ENCODE measurements at regions not wholly inside any gene's neighbourhood (a gene's known extent, or its start where the extent isn't known, plus 50 kb on each side); places are given as distances from the start of the nearest gene placed in this dataset.

DNA sequence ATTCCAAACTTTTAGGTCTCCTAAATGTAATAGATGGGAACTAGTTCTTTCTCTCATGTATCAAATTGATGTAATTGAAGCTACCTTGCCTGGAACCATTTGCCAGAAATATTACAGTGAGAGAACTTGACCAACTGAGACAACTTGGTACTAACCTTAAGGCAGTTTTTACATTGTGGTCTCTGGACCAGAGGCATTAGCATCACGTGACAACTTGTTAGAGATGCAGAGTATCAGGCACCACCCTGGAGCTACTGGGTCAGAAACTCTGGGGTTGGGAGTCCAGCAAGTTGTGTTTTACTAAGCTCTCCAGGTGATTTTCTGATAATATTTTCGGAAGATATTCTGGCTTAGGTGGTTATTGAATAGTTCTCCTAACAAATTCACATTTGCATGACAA is 982.1 kb upstream of the SLC35B3 start:
- WGBS: 62% methylated on average over 2 of the region's 2 CpGs
- Histone ChIP-seq H3K9me3 (ENCODE audit: control insufficient read depth in 4 of 4, low read length in 3 of 4) (no peaks in the 10 kb centered on the region), H3K27ac (ENCODE audit: low read depth in 1 of 2, low read length in 2 of 2) (no peak overlapping the region), H3K9ac (ENCODE audit: low read depth in 1 of 2, low read length in 2 of 2) (no peak overlapping the region), H3K36me3 (ENCODE audit: control insufficient read depth in 4 of 4, insufficient read depth in 3 of 4, low read depth in 1 of 4, low read length in 3 of 4) (no peaks in the 10 kb centered on the region), H3K27me3 (ENCODE audit: control insufficient read depth in 4 of 4, insufficient read depth in 4 of 4, low read length in 3 of 4) (no peaks in the 10 kb centered on the region), H3K4me1 (ENCODE audit: control insufficient read depth in 4 of 4, insufficient read depth in 4 of 4, low read length in 3 of 4) (no peaks in the 10 kb centered on the region), H3K4me3 (ENCODE audit: low read depth in 1 of 3, low read length in 3 of 3) (no peak overlapping the region)
- no peak for TF ChIP-seq TAF1 (conservative IDR thresholded peaks at IDR 0.05)
- no peak for TF ChIP-seq HNF4A (conservative IDR thresholded peaks at IDR 0.05)
- no peak for TF ChIP-seq SP1 (IDR thresholded peaks at IDR 0.05)
- TF ChIP-seq, protein P1, sequence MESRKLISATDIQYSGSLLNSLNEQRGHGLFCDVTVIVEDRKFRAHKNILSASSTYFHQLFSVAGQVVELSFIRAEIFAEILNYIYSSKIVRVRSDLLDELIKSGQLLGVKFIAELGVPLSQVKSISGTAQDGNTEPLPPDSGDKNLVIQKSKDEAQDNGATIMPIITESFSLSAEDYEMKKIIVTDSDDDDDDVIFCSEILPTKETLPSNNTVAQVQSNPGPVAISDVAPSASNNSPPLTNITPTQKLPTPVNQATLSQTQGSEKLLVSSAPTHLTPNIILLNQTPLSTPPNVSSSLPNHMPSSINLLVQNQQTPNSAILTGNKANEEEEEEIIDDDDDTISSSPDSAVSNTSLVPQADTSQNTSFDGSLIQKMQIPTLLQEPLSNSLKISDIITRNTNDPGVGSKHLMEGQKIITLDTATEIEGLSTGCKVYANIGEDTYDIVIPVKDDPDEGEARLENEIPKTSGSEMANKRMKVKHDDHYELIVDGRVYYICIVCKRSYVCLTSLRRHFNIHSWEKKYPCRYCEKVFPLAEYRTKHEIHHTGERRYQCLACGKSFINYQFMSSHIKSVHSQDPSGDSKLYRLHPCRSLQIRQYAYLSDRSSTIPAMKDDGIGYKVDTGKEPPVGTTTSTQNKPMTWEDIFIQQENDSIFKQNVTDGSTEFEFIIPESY (IDR thresholded peaks at IDR 0.05): no peak
- TF ChIP-seq RAD21 (IDR thresholded peaks at IDR 0.05): no peak
- TF ChIP-seq RXRA (IDR thresholded peaks at IDR 0.05): no peak
- TF ChIP-seq MAX (IDR thresholded peaks at IDR 0.05): no peak
- TF ChIP-seq HNF4G (IDR thresholded peaks at IDR 0.05): no peak
- no peak for TF ChIP-seq YY1 (IDR thresholded peaks at IDR 0.05)
- TF ChIP-seq EGR1 (IDR thresholded peaks at IDR 0.05; ENCODE audit: low read depth in 2 of 2): no peak
- no peak for TF ChIP-seq FOXA1 (IDR thresholded peaks at IDR 0.05)
- no peak for TF ChIP-seq FOXA2 (IDR thresholded peaks at IDR 0.05)
- no peak for TF ChIP-seq GABPA (IDR thresholded peaks at IDR 0.05 in 1 of 2, conservative IDR thresholded peaks at IDR 0.05 in 1 of 2)
- TF ChIP-seq NR2F2 (IDR thresholded peaks at IDR 0.05): no peak
- no peak for DNase-seq (ENCODE audit: low spot score)

DNA sequence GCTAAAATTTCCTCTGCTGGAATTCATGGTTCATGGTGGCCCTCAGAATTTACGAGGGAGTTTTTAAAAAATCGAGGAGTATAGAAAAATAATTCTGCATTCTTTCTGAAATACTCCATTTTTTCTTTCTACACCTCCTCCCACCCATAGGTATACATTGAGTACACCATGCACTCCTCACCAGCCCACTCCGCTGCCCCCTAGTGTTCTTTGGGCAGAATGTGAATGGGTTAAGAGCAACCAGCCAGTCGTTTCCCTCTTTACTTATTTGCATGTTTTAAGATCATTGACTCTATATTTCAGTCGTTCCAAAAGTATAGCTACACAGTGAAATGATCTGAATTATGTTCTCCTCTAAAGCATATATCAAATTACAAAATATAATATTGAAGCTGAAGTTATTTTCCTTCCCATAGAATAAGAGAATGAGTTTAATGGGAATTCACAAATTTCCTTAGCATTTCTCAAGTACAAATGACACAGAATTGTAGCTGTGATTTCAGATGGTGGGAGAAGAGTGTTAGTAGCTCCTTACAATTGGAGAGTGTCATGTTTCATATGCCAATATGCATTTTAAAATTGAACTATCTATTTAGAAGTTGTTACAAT is 977.7 kb upstream of the SLC35B3 start:
- Histone ChIP-seq H3K4me3 (ENCODE audit: low read depth in 1 of 3, low read length in 3 of 3) (no peak overlapping the region), H3K36me3 (ENCODE audit: control insufficient read depth in 4 of 4, insufficient read depth in 3 of 4, low read depth in 1 of 4, low read length in 3 of 4) (no peaks in the 10 kb centered on the region), H3K27me3 (ENCODE audit: control insufficient read depth in 4 of 4, insufficient read depth in 4 of 4, low read length in 3 of 4) (no peaks in the 10 kb centered on the region), H3K4me1 (ENCODE audit: control insufficient read depth in 4 of 4, insufficient read depth in 4 of 4, low read length in 3 of 4) (no peaks in the 10 kb centered on the region), H3K27ac (ENCODE audit: low read depth in 1 of 2, low read length in 2 of 2) (no peak overlapping the region), H3K9me3 (ENCODE audit: control insufficient read depth in 4 of 4, low read length in 3 of 4) (no peaks in the 10 kb centered on the region), H3K9ac (ENCODE audit: low read depth in 1 of 2, low read length in 2 of 2) (no peak overlapping the region)
- 19% methylated on average over 5 of the region's 5 CpGs for WGBS
- TF ChIP-seq EGR1 (IDR thresholded peaks at IDR 0.05; ENCODE audit: low read depth in 2 of 2) (no peak), RAD21 (IDR thresholded peaks at IDR 0.05) (peak; percentile 78 to 83)
- TF ChIP-seq, protein P2, sequence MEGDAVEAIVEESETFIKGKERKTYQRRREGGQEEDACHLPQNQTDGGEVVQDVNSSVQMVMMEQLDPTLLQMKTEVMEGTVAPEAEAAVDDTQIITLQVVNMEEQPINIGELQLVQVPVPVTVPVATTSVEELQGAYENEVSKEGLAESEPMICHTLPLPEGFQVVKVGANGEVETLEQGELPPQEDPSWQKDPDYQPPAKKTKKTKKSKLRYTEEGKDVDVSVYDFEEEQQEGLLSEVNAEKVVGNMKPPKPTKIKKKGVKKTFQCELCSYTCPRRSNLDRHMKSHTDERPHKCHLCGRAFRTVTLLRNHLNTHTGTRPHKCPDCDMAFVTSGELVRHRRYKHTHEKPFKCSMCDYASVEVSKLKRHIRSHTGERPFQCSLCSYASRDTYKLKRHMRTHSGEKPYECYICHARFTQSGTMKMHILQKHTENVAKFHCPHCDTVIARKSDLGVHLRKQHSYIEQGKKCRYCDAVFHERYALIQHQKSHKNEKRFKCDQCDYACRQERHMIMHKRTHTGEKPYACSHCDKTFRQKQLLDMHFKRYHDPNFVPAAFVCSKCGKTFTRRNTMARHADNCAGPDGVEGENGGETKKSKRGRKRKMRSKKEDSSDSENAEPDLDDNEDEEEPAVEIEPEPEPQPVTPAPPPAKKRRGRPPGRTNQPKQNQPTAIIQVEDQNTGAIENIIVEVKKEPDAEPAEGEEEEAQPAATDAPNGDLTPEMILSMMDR (IDR thresholded peaks at IDR 0.05; ENCODE audit: low read depth, low read length, missing input control): peak; percentile 61
- no peak for DNase-seq (ENCODE audit: low spot score)

DNA sequence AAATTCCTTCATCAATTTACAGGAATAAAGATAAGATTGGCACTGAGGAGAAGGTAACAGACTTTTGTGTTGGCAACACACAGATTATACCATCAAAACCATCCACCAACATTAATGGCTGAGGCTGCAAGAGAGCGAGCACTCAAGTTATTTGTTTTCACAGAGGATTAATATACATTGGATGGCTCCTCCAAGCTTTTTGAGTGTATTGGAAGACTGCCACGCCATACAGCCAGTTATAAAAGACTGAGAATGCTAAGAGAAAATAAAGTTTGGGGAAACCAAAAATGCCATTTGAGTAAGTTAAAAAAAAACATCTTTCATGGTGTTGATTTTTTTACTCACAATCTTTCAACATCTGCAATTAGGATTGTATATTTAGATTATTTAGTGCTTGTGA is 973.8 kb upstream of the SLC35B3 start:
- DNase-seq (ENCODE audit: low spot score): no peak
- H3K9me3 ChIP-seq (ENCODE audit: control insufficient read depth in 4 of 4, low read length in 3 of 4): no peaks in the 10 kb centered on the region
- no peak overlapping the region for H3K27ac ChIP-seq (ENCODE audit: low read depth in 1 of 2, low read length in 2 of 2)
- no peaks in the 10 kb centered on the region for H3K4me1 ChIP-seq (ENCODE audit: control insufficient read depth in 4 of 4, insufficient read depth in 4 of 4, low read length in 3 of 4)
- no peaks in the 10 kb centered on the region for H3K36me3 ChIP-seq (ENCODE audit: control insufficient read depth in 4 of 4, insufficient read depth in 3 of 4, low read depth in 1 of 4, low read length in 3 of 4)
- peaks cover 0 to 12% (median 0%) of the 10 kb centered on the region in 4 donors for H3K27me3 ChIP-seq (ENCODE audit: control insufficient read depth in 4 of 4, insufficient read depth in 4 of 4, low read length in 3 of 4)
- H3K4me3 ChIP-seq (ENCODE audit: low read depth in 1 of 3, low read length in 3 of 3): no peak overlapping the region
- TF ChIP-seq EGR1 (IDR thresholded peaks at IDR 0.05; ENCODE audit: low read depth in 2 of 2) (no peak), NR2F2 (IDR thresholded peaks at IDR 0.05) (no peak), HNF4G (IDR thresholded peaks at IDR 0.05) (no peak), JUND (IDR thresholded peaks at IDR 0.05) (no peak), RXRA (IDR thresholded peaks at IDR 0.05) (no peak), GABPA (IDR thresholded peaks at IDR 0.05 in 1 of 2, conservative IDR thresholded peaks at IDR 0.05 in 1 of 2) (no peak), TAF1 (conservative IDR thresholded peaks at IDR 0.05) (no peak), SP1 (IDR thresholded peaks at IDR 0.05) (no peak), HNF4A (conservative IDR thresholded peaks at IDR 0.05) (no peak), FOXA1 (IDR thresholded peaks at IDR 0.05) (no peak)
- TF ChIP-seq, protein P1 (IDR thresholded peaks at IDR 0.05): no peak
- TF ChIP-seq, protein P2 (IDR thresholded peaks at IDR 0.05; ENCODE audit: low read depth, low read length, missing input control): no peak
- no peak overlapping the region for H3K9ac ChIP-seq (ENCODE audit: low read depth in 1 of 2, low read length in 2 of 2)
- 83% methylated on average over 2 of the region's 2 CpGs for WGBS

Data from liver (tissue), 8 donors.